ENCODE measurements at regions not wholly inside any gene's neighbourhood (a gene's known extent, or its start where the extent isn't known, plus 50 kb on each side); places are given as distances from the start of the nearest gene placed in this dataset.
"Not testable (repeated sequence)": the region's sequence is repeated elsewhere in the genome, so short reads cannot be mapped to it uniquely, and the experiment has no call there.

- TF ChIP-seq, protein P1, sequence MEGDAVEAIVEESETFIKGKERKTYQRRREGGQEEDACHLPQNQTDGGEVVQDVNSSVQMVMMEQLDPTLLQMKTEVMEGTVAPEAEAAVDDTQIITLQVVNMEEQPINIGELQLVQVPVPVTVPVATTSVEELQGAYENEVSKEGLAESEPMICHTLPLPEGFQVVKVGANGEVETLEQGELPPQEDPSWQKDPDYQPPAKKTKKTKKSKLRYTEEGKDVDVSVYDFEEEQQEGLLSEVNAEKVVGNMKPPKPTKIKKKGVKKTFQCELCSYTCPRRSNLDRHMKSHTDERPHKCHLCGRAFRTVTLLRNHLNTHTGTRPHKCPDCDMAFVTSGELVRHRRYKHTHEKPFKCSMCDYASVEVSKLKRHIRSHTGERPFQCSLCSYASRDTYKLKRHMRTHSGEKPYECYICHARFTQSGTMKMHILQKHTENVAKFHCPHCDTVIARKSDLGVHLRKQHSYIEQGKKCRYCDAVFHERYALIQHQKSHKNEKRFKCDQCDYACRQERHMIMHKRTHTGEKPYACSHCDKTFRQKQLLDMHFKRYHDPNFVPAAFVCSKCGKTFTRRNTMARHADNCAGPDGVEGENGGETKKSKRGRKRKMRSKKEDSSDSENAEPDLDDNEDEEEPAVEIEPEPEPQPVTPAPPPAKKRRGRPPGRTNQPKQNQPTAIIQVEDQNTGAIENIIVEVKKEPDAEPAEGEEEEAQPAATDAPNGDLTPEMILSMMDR (IDR thresholded peaks at IDR 0.05), result no peak
- Histone ChIP-seq H3K27me3 (ENCODE audit: control insufficient read depth, insufficient read depth, low read length) (no peaks in the 10 kb centered on the region), H3K36me3 (ENCODE audit: control insufficient read depth, insufficient read depth, low read length) (no peaks in the 10 kb centered on the region), H3K79me2 (no peaks in the 10 kb centered on the region), H3K9me3 (ENCODE audit: control insufficient read depth, low read length) (no peaks in the 10 kb centered on the region), H3K4me2 (ENCODE audit: low read length) (no peak overlapping the region), H3K9ac (no peak overlapping the region), H3K4me1 (no peaks in the 10 kb centered on the region), H3K27ac (no peak overlapping the region), H2AFZ (no peak overlapping the region), H3K4me3 (ENCODE audit: low read depth, low read length) (no peak overlapping the region)
Measured at GRCh38 chr3:159252772-159253384, 451.0 kb downstream of the MFSD1 start.

GRCh38 chr3:159253860-159254259 lies 452.0 kb downstream of the MFSD1 start:
- Histone ChIP-seq H3K4me1 (no peaks in the 10 kb centered on the region), H3K27me3 (ENCODE audit: control insufficient read depth, insufficient read depth, low read length) (no peaks in the 10 kb centered on the region), H3K27ac (no peak overlapping the region), H3K79me2 (no peaks in the 10 kb centered on the region), H3K4me3 (ENCODE audit: low read depth, low read length) (no peak overlapping the region), H3K9me3 (ENCODE audit: control insufficient read depth, low read length) (no peaks in the 10 kb centered on the region), H3K4me2 (ENCODE audit: low read length) (no peak overlapping the region), H2AFZ (no peak overlapping the region), H3K9ac (no peak overlapping the region), H3K36me3 (ENCODE audit: control insufficient read depth, insufficient read depth, low read length) (no peaks in the 10 kb centered on the region)
- TF ChIP-seq, protein P1 (IDR thresholded peaks at IDR 0.05), result no peak

DNA sequence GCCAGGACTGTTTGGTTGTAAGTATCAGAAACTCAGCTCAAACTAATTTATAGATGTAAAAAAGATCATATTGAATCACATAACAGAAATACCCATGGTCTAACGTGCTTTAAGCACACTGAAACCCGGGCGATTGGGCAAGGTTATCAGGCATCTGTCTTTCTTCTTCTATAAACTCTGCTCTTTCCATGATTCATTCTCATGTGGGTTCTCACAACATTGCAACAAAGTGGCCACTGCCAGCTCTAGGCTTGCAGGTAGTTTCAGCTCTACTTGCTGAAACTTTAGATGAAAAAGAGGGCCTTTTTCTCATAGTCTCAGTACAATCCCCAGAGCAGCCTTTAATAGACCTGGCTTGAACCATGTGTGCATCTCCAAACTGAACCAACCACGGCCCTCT lies 456.1 kb downstream of the MFSD1 start:
- H3K4me3 ChIP-seq (ENCODE audit: low read depth, low read length), result no peak overlapping the region
- no peaks in the 10 kb centered on the region for H3K4me1 ChIP-seq
- H3K27me3 ChIP-seq (ENCODE audit: control insufficient read depth, insufficient read depth, low read length), result no peaks in the 10 kb centered on the region
- no peaks in the 10 kb centered on the region for H3K36me3 ChIP-seq (ENCODE audit: control insufficient read depth, insufficient read depth, low read length)
- no peaks in the 10 kb centered on the region for H3K79me2 ChIP-seq
- no peak overlapping the region for H3K27ac ChIP-seq
- no peaks in the 10 kb centered on the region for H3K9me3 ChIP-seq (ENCODE audit: control insufficient read depth, low read length)
- H3K9ac ChIP-seq, result no peak overlapping the region
- H2AFZ ChIP-seq, result no peak overlapping the region
- H3K4me2 ChIP-seq (ENCODE audit: low read length), result no peak overlapping the region
- TF ChIP-seq, protein P1 (IDR thresholded peaks at IDR 0.05), result no peak

DNA sequence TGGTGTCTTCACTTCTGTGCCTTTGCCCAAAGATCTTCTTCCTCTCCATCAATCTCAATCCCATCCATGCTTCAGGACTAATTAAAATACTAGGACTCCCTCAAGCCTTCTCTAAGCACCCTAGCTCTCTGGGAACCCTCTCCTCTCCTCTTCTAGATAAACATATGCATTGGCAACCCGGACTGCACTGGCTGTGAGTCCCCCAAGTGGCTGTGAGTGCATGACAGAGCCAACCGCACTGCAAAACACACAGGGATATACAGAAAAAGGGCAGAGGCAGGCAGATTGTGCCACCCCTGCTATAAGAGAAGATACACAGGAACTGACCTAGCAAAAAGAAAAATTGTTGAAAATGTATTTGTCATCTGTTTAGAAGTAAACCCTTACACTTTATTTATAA lies 457.1 kb downstream of the MFSD1 start:
- no peak overlapping the region for H3K4me2 ChIP-seq (ENCODE audit: low read length)
- H3K27me3 ChIP-seq (ENCODE audit: control insufficient read depth, insufficient read depth, low read length), result no peaks in the 10 kb centered on the region
- TF ChIP-seq, protein P1 (IDR thresholded peaks at IDR 0.05), result no peak
- H3K4me1 ChIP-seq, result no peaks in the 10 kb centered on the region
- no peaks in the 10 kb centered on the region for H3K9me3 ChIP-seq (ENCODE audit: control insufficient read depth, low read length)
- no peak overlapping the region for H2AFZ ChIP-seq
- no peak overlapping the region for H3K4me3 ChIP-seq (ENCODE audit: low read depth, low read length)
- no peak overlapping the region for H3K27ac ChIP-seq
- H3K36me3 ChIP-seq (ENCODE audit: control insufficient read depth, insufficient read depth, low read length), result no peaks in the 10 kb centered on the region
- no peak overlapping the region for H3K9ac ChIP-seq
- no peaks in the 10 kb centered on the region for H3K79me2 ChIP-seq

DNA sequence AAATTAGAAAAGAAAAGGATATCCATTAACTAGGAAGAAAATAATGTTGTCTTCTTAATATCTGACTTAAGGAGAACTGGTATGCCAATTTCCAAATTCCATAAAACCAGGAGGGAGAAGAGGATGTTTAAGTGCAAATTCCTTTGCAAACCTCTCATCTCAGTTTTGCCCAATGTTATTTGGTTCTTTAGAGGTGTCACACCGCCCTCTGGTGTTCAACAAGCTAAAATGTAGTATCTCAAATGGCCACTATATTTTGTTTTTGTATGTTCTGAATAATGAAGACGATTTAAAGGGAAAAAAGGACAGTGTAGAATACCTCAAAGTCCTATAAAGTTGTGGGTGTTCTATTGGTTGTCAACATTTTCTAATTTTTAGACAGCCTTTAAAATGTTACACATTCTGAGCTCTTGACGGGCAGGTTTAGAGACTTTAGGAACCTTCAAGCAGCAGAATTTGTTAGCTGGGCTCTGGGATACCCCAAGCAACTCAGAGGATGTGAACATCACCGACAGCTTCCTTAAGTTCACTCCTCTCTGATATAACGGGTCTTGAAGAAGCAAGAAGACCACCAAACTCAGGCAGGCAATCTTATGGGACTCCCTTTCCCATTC lies 458.3 kb downstream of the MFSD1 start:
- H2AFZ ChIP-seq, result no peak overlapping the region
- no peak overlapping the region for H3K27ac ChIP-seq
- no peak overlapping the region for H3K4me3 ChIP-seq (ENCODE audit: low read depth, low read length)
- H3K27me3 ChIP-seq (ENCODE audit: control insufficient read depth, insufficient read depth, low read length), result no peaks in the 10 kb centered on the region
- no peak overlapping the region for H3K9ac ChIP-seq
- TF ChIP-seq, protein P1 (IDR thresholded peaks at IDR 0.05), result peak; percentile 70
- no peaks in the 10 kb centered on the region for H3K79me2 ChIP-seq
- H3K36me3 ChIP-seq (ENCODE audit: control insufficient read depth, insufficient read depth, low read length), result no peaks in the 10 kb centered on the region
- H3K9me3 ChIP-seq (ENCODE audit: control insufficient read depth, low read length), result no peaks in the 10 kb centered on the region
- H3K4me1 ChIP-seq, result no peaks in the 10 kb centered on the region
- no peak overlapping the region for H3K4me2 ChIP-seq (ENCODE audit: low read length)

DNA sequence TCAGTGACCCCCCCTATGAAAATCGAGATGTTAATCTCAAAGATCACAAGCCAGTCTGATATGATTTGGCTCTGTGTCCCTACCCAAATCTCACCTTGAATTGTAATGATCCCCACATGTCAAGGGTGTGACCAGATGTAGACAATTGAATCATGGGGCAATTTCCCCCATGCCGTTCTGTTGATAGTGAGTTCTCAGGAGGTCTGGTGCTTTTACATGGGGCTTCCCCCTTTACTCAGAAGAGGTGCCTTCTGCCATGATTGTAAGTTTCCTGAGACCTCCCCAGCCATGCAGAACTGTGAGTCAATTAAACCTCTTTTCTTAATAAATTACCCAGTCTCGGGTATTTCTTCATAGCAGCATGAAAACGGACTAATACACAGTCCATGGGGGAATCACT lies 459.5 kb downstream of the MFSD1 start:
- not testable (repeated sequence) for H3K4me2 ChIP-seq (ENCODE audit: low read length); H3K36me3 ChIP-seq (ENCODE audit: control insufficient read depth, insufficient read depth, low read length); H3K79me2 ChIP-seq; H3K4me3 ChIP-seq (ENCODE audit: low read depth, low read length); H3K4me1 ChIP-seq; H3K27ac ChIP-seq; H3K9me3 ChIP-seq (ENCODE audit: control insufficient read depth, low read length); H2AFZ ChIP-seq; H3K9ac ChIP-seq; H3K27me3 ChIP-seq (ENCODE audit: control insufficient read depth, insufficient read depth, low read length)

Data from parathyroid adenoma (tissue), 2 donors.